Stimulated activated CD4-positive, alpha-beta T cell treated with anti-CD3 and anti-CD28 coated beads, Interleukin-15, amount 100 ng/mL, for 24 hours (primary cell): ENCODE measurements at regions not wholly inside any gene's neighbourhood (a gene's known extent, or its start where the extent isn't known, plus 50 kb on each side); places are given as distances from the start of the nearest gene placed in this dataset.
"Not testable (repeated sequence)": the region's sequence is repeated elsewhere in the genome, so short reads cannot be mapped to it uniquely, and the experiment has no call there.

Experiments used
- DNase-seq: peaks from one replicate; pipeline ENCODE4 v3.0.0-alpha.2; 2020

- DNase-seq, result no peak
Observed at GRCh38 chr13:50235604-50236342, 220.5 kb downstream of the KCNRG start.

- DNase-seq, result peak; percentile 48
Observed at GRCh38 chr13:50236898-50237318, 221.7 kb downstream of the KCNRG start.

GRCh38 chr13:50238922-50239321, 223.7 kb downstream of the KCNRG start:
- no peak for DNase-seq

- no peak for DNase-seq
Observed at GRCh38 chr13:50241479-50241878, 226.2 kb downstream of the KCNRG start.

- no peak for DNase-seq
Observed at GRCh38 chr13:50243931-50244330, 228.7 kb downstream of the KCNRG start.

- no peak for DNase-seq
Observed at GRCh38 chr13:50244355-50244712, 229.1 kb downstream of the KCNRG start.

GRCh38 chr13:50244713-50245574, 229.7 kb downstream of the KCNRG start:
- peak; percentile 68 for DNase-seq

- DNase-seq, result no peak
Observed at GRCh38 chr13:50247223-50247622, 232.0 kb downstream of the KCNRG start.

GRCh38 chr13:50248516-50249143, 233.4 kb downstream of the KCNRG start:
- DNase-seq, result no peak

GRCh38 chr13:50249144-50249521, 233.9 kb downstream of the KCNRG start:
- DNase-seq, result no peak

GRCh38 chr13:50250401-50250800, 235.2 kb downstream of the KCNRG start:
- no peak for DNase-seq

- no peak for DNase-seq
Observed at GRCh38 chr13:50255639-50256038, 240.4 kb downstream of the KCNRG start.

- not testable (repeated sequence) for DNase-seq
Observed at GRCh38 chr13:50256536-50257321, 241.5 kb downstream of the KCNRG start.

- peak; percentile 39 for DNase-seq
Observed at GRCh38 chr13:50257646-50258045, 242.4 kb downstream of the KCNRG start.

- DNase-seq, result no peak
Observed at GRCh38 chr13:50261130-50261901, 246.1 kb downstream of the KCNRG start.

- no peak for DNase-seq
Observed at GRCh38 chr13:50267066-50267465, 251.8 kb downstream of the KCNRG start.

- no peak for DNase-seq
Observed at GRCh38 chr13:50267917-50268316, 252.7 kb downstream of the KCNRG start.

- DNase-seq, result no peak
Observed at GRCh38 chr13:50268500-50268899, 253.3 kb downstream of the KCNRG start.

- DNase-seq, result no peak
Observed at GRCh38 chr13:50274181-50274580, 258.9 kb downstream of the KCNRG start.

- no peak for DNase-seq
Observed at GRCh38 chr13:50275392-50276063, 260.3 kb downstream of the KCNRG start.

- DNase-seq, result no peak
Observed at GRCh38 chr13:50276550-50276949, 261.3 kb downstream of the KCNRG start.

- DNase-seq, result no peak
Observed at GRCh38 chr13:50277127-50277526, 261.9 kb downstream of the KCNRG start.
